ENCODE measurements at regions not wholly inside any gene's neighbourhood (a gene's known extent, or its start where the extent isn't known, plus 50 kb on each side); places are given as distances from the start of the nearest gene placed in this dataset.
"Not testable (repeated sequence)": the region's sequence is repeated elsewhere in the genome, so short reads cannot be mapped to it uniquely, and the experiment has no call there.

DNA sequence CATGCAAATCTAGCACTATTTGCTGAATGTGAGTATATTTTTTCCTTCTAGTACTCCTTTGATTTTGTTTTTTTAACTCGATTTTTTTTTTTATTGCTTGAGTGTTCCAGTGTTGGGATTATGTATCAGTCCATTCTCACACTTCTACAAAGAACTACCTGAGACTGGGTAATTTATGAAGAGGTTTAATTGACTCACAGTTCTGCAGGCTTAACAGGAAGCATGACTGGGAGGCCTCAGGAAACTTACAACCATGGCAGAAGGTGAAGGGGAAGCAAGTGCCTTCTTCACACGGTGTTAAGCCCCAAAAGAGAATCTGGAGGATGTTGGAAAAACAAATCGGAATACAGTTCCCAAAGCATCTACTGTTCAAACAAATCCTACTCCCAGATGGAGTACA, 69.1 kb downstream of the ZNF518B start:
- CTCF ChIA-PET; H3K27me3 Mint-ChIP-seq (ENCODE audit: low read depth); DNase-seq (ENCODE audit: low spot score); POLR2A ChIA-PET; H3K4me3 Mint-ChIP-seq; H3K27ac Mint-ChIP-seq; ATAC-seq: not testable (repeated sequence)
- peaks cover 44% of the 10 kb centered on the region for H3K9me3 Mint-ChIP-seq
- peaks cover 24% of the 10 kb centered on the region for H3K4me1 Mint-ChIP-seq
- H3K36me3 Mint-ChIP-seq: peaks cover 14% of the 10 kb centered on the region

DNA sequence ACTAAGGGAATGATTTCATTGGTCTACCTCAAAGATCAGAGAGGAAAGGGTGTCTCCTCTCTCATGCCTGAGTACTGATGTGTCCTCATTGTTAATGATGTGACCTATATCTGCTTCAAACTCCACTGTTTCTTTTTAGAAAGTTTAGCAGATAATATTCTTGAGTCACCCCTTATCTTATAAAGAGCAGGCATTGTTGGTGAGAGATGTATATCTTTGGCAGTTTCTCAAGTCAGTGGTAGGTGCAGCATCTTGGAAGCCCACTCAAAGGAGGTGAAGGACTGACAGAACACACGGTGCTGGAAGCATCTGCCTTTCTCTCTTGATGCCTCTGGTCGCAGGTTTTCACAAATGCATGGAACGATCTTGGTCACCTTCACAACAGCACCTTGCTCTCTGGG, 71.2 kb downstream of the ZNF518B start:
- H3K4me3 Mint-ChIP-seq: no peak overlapping the region
- DNase-seq (ENCODE audit: low spot score): no peak
- peaks cover 3% of the 10 kb centered on the region; the same call in 1 of the 2 replicates for H3K36me3 Mint-ChIP-seq
- CTCF ChIA-PET: no interaction called here
- H3K4me1 Mint-ChIP-seq: peaks cover 24% of the 10 kb centered on the region
- H3K9me3 Mint-ChIP-seq: peaks cover 39% of the 10 kb centered on the region
- H3K27ac Mint-ChIP-seq: no peak overlapping the region
- TF ChIP-seq, protein P1, sequence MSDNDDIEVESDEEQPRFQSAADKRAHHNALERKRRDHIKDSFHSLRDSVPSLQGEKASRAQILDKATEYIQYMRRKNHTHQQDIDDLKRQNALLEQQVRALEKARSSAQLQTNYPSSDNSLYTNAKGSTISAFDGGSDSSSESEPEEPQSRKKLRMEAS (CRISPR knock-in tag; IDR thresholded peaks at IDR 0.05): no peak
- no peak for TF ChIP-seq ZNF138 (CRISPR knock-in tag; conservative IDR thresholded peaks at IDR 0.05)
- TF ChIP-seq, protein P2, sequence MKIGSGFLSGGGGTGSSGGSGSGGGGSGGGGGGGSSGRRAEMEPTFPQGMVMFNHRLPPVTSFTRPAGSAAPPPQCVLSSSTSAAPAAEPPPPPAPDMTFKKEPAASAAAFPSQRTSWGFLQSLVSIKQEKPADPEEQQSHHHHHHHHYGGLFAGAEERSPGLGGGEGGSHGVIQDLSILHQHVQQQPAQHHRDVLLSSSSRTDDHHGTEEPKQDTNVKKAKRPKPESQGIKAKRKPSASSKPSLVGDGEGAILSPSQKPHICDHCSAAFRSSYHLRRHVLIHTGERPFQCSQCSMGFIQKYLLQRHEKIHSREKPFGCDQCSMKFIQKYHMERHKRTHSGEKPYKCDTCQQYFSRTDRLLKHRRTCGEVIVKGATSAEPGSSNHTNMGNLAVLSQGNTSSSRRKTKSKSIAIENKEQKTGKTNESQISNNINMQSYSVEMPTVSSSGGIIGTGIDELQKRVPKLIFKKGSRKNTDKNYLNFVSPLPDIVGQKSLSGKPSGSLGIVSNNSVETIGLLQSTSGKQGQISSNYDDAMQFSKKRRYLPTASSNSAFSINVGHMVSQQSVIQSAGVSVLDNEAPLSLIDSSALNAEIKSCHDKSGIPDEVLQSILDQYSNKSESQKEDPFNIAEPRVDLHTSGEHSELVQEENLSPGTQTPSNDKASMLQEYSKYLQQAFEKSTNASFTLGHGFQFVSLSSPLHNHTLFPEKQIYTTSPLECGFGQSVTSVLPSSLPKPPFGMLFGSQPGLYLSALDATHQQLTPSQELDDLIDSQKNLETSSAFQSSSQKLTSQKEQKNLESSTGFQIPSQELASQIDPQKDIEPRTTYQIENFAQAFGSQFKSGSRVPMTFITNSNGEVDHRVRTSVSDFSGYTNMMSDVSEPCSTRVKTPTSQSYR (CRISPR knock-in tag; IDR thresholded peaks at IDR 0.05): no peak
- peaks cover 3% of the 10 kb centered on the region for H3K27me3 Mint-ChIP-seq (ENCODE audit: low read depth)
- ATAC-seq: no peak
- POLR2A ChIA-PET: no interaction called here

DNA sequence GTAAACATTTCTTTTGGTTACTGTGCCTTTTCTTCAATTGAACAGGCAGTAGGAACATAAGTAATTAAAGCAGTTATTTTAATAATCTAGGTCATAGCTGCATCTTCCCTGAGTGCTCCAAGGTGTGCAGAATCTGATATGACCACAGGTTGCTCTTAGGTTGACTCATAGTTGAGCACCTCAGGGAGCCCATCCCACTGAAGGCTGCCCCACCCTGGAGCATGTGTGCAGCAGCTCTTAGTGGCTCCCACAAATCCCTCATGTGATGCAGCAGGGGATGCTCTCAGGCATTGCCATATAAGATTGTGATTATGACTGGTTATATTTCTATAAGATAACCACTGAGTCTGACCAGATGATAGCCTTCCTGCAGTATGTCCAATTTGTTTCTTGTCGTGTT, 72.3 kb downstream of the ZNF518B start:
- Mint-ChIP-seq H3K27ac (no peak overlapping the region), H3K9me3 (peaks cover 46% of the 10 kb centered on the region), H3K4me1 (peaks cover 16% of the 10 kb centered on the region), H3K36me3 (no peaks in the 10 kb centered on the region), H3K4me3 (no peak overlapping the region), H3K27me3 (ENCODE audit: low read depth) (peaks cover 3% of the 10 kb centered on the region; the same call in 1 of the 2 replicates)
- no peak for ATAC-seq
- TF ChIP-seq, protein P3, sequence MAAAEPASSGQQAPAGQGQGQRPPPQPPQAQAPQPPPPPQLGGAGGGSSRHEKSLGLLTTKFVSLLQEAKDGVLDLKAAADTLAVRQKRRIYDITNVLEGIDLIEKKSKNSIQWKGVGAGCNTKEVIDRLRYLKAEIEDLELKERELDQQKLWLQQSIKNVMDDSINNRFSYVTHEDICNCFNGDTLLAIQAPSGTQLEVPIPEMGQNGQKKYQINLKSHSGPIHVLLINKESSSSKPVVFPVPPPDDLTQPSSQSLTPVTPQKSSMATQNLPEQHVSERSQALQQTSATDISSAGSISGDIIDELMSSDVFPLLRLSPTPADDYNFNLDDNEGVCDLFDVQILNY (CRISPR knock-in tag; IDR thresholded peaks at IDR 0.05): no peak
- TF ChIP-seq NR1H2 (CRISPR knock-in tag; IDR thresholded peaks at IDR 0.05) (no peak), SMAD4 (CRISPR knock-in tag; IDR thresholded peaks at IDR 0.05) (no peak), GABPB1 (CRISPR knock-in tag; IDR thresholded peaks at IDR 0.05) (no peak), NR3C1 (CRISPR knock-in tag; conservative IDR thresholded peaks at IDR 0.05; ENCODE audit: low read depth) (no peak), ZNF263 (CRISPR knock-in tag; IDR thresholded peaks at IDR 0.05; ENCODE audit: low read depth) (no peak), JAZF1 (CRISPR knock-in tag; IDR thresholded peaks at IDR 0.05) (no peak)
- TF ChIP-seq, protein P4, sequence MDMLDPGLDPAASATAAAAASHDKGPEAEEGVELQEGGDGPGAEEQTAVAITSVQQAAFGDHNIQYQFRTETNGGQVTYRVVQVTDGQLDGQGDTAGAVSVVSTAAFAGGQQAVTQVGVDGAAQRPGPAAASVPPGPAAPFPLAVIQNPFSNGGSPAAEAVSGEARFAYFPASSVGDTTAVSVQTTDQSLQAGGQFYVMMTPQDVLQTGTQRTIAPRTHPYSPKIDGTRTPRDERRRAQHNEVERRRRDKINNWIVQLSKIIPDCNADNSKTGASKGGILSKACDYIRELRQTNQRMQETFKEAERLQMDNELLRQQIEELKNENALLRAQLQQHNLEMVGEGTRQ (CRISPR knock-in tag; IDR thresholded peaks at IDR 0.05): no peak
- CTCF ChIA-PET: no interaction called here
- no peak for DNase-seq (ENCODE audit: low spot score)
- POLR2A ChIA-PET: no interaction called here

DNA sequence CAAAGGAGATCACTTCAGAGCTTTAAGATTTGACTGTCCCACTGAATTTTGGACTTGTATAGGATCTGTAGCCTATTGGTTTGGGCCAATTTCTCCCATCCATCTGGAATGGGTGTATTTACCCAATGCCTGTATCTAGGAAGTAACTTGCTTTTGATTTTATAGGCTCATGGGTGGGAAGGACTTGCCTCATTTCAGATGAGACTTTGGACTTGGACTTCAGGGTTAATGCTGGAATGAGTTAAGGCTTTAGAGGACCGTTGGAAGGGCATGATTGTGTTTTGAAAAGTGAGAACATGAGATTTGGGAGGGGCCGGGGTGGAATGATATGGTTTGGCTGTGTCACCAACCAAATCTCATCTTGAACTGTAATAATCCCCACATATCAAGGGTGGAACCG, 73.8 kb downstream of the ZNF518B start:
- Mint-ChIP-seq H3K27me3 (ENCODE audit: low read depth) (peaks cover 3% of the 10 kb centered on the region; the same call in 1 of the 2 replicates), H3K4me1 (peaks cover 5% of the 10 kb centered on the region), H3K9me3 (peaks cover 55% of the 10 kb centered on the region), H3K27ac (no peak overlapping the region), H3K4me3 (no peak overlapping the region), H3K36me3 (no peaks in the 10 kb centered on the region)
- POLR2A ChIA-PET: no interaction called here
- CTCF ChIA-PET: no interaction called here
- TF ChIP-seq GTF2I (CRISPR knock-in tag; conservative IDR thresholded peaks at IDR 0.05): no peak
- TF ChIP-seq, protein P5, sequence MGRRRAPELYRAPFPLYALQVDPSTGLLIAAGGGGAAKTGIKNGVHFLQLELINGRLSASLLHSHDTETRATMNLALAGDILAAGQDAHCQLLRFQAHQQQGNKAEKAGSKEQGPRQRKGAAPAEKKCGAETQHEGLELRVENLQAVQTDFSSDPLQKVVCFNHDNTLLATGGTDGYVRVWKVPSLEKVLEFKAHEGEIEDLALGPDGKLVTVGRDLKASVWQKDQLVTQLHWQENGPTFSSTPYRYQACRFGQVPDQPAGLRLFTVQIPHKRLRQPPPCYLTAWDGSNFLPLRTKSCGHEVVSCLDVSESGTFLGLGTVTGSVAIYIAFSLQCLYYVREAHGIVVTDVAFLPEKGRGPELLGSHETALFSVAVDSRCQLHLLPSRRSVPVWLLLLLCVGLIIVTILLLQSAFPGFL (CRISPR knock-in tag; IDR thresholded peaks at IDR 0.05; ENCODE audit: borderline replicate concordance): no peak
- TF ChIP-seq TEAD1 (CRISPR knock-in tag; IDR thresholded peaks at IDR 0.05): no peak
- TF ChIP-seq CREB1 (CRISPR knock-in tag; IDR thresholded peaks at IDR 0.05): no peak
- TF ChIP-seq, protein P6, sequence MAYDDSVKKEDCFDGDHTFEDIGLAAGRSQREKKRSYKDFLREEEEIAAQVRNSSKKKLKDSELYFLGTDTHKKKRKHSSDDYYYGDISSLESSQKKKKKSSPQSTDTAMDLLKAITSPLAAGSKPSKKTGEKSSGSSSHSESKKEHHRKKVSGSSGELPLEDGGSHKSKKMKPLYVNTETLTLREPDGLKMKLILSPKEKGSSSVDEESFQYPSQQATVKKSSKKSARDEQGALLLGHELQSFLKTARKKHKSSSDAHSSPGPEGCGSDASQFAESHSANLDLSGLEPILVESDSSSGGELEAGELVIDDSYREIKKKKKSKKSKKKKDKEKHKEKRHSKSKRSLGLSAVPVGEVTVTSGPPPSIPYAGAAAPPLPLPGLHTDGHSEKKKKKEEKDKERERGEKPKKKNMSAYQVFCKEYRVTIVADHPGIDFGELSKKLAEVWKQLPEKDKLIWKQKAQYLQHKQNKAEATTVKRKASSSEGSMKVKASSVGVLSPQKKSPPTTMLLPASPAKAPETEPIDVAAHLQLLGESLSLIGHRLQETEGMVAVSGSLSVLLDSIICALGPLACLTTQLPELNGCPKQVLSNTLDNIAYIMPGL (CRISPR knock-in tag; IDR thresholded peaks at IDR 0.05): no peak
- no peak for ATAC-seq
- no peak for DNase-seq (ENCODE audit: low spot score)

DNA sequence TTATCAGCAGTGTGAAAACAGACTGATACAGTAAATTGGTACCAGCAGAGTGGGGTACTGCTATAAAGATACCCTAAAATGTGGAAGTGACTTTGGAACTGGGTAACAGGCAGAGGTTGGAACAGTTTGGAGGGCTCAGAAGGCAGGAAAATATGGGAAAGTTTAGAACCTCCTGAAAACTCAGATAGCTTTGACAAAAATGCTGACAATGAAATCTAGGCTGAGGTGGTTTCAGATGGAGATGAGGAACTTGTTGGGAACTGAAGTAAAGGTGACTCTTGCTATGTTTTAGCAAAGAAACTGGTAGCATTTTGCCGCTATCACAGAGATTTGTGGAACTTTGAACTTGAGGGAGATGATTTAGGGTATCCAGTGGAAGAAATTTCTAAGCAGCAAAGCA, 75.1 kb downstream of the ZNF518B start:
- CTCF ChIA-PET; H3K4me1 Mint-ChIP-seq; H3K36me3 Mint-ChIP-seq; H3K4me3 Mint-ChIP-seq; DNase-seq (ENCODE audit: low spot score); H3K27me3 Mint-ChIP-seq (ENCODE audit: low read depth); H3K27ac Mint-ChIP-seq; ATAC-seq; POLR2A ChIA-PET: not testable (repeated sequence)
- peaks cover 53% of the 10 kb centered on the region for H3K9me3 Mint-ChIP-seq

All from WTC11 (cell line).